NCI-H526 treated with DMSO at 0.1 percent for 48 hours (cell line): ENCODE measurements at regions not wholly inside any gene's neighbourhood (a gene's known extent, or its start where the extent isn't known, plus 50 kb on each side); places are given as distances from the start of the nearest gene placed in this dataset.

Experiments used
- DNase-seq: peaks from one replicate; lab custom pipeline; 2025; lab: John Stamatoyannopoulos, UW

- no peak for DNase-seq
These were observed 383.2 kb upstream of the XYLT1 start for GRCh38 chr16:17853958-17854357.

- DNase-seq = no peak
These were observed 382.4 kb upstream of the XYLT1 start for GRCh38 chr16:17852977-17853702.

DNA sequence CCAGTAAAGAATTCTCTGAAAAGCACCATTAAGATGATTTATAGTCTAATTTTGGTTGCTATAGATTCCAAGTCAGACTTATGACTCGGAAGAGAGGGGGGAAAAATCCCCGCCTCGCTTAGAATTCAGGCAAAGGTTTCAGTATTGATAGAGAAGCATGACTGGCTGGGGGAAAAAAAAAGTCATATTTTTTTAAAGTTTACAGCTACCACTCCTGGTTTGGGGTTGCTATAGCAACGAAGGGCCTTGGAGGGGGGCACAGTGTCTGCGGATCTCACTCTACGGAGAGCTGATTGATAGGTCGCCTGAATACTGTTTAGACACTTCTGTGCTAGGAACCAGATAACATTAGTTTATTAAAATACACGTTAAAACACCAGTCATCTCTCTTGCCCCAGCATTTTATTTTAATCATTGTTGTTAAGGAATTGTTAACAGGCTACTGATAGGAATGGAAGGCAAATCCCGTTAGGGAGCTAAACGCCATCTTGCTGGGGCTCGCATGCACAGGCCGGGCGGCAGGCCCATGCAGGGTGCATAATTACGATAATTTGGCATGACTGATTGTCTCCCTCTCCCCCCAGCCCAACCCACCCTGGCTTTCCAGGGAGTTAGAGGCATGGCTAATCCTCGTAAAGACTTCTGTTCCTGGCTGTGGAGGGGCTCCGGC is 380.0 kb upstream of the XYLT1 start:
- DNase-seq = no peak

GRCh38 chr16:17847234-17847795 is 376.6 kb upstream of the XYLT1 start:
- no peak for DNase-seq

GRCh38 chr16:17846030-17846429 is 375.3 kb upstream of the XYLT1 start:
- DNase-seq = no peak

GRCh38 chr16:17845031-17845430 is 374.3 kb upstream of the XYLT1 start:
- DNase-seq = no peak

GRCh38 chr16:17843905-17844304 is 373.1 kb upstream of the XYLT1 start:
- no peak for DNase-seq

DNA sequence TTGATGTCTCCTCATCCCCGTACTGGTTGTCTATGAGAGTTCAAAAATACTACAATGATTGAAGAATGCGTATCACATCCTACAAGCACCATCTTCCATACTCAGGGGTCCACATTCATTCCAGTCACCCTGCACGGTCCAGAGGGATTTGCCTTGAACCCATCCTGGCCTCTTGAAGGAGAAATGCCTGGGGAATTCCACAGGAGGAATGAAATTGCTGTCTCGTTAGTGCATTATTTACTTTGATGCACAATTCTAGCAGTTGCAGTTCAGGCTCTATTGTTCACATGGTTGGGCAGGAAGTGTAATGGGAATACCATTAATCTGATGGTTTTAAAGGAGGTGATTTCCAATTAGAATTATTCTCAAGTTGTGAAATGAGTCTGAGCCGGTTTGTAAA is 369.1 kb upstream of the XYLT1 start:
- DNase-seq = no peak

DNA sequence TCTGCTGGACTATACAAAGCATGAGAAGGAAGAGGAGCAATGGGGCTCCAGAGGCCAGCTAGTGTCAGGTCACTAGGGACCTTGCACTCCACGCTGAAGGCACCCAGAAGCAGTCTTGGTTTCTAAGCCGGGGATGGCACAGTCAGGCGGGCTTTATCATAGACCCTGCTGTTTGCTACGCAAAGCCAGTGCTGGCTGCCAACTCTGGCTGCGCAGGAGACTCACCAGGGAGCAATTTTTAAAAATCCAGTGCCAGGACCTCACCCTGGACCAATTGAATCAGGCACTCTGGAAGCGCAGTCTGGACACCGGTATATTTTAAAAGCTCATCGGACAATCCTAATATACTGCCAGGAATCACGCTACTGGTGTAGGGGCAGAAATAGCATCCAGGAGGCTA is 368.5 kb upstream of the XYLT1 start:
- DNase-seq = no peak

GRCh38 chr16:17836868-17837602 is 366.3 kb upstream of the XYLT1 start:
- no peak for DNase-seq

DNA sequence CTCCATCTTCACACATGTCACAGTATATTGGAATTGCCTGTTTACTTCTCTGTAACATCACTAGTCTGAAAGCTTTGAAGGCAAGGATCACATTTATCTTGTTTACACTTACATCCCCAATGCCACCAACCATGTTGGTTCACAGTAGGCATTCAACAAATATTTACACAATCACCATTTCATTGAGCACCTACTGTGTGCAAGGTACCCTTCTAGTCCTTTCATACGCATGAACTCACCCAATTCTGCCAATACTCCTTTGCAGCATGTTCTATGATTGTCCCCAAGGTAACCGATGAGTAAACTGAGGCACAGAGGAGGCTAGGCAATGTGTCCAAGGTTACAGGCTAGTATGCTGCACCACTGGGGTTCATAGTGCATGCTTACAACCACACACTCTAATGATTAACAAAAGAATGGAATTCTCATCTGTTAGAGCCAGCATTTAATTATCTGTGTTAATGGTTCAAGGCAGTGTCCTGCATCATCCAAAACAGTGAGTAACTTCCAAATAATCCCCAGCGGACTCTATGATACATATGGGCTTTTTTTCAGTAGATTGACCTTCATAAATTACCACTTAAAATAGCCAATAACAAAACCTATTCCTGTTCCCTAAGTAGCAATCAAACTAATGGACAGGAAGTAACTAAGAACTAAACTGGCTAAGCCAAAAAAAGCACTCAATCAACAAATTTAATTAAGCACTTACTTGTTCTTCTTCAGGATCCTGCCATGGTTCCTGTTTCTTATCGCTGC is 364.5 kb upstream of the XYLT1 start:
- no peak for DNase-seq

DNA sequence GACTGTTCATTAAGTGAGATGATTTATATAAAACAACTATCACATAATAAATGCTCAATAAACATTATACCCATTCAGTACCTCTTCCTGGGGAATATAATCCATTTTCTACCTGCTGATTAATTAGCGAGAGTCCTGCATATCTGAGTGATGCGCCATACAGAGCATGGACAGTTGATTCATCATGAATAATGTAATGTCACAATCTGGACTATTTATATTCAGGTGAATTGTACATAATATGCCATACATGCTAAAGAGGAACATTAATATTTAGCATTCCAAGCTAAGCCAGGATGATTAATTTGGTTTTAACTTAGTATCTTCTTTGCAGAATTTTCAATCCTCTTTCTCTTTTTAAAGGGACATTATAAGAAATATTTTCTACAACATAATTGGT is 362.0 kb upstream of the XYLT1 start:
- no peak for DNase-seq

DNA sequence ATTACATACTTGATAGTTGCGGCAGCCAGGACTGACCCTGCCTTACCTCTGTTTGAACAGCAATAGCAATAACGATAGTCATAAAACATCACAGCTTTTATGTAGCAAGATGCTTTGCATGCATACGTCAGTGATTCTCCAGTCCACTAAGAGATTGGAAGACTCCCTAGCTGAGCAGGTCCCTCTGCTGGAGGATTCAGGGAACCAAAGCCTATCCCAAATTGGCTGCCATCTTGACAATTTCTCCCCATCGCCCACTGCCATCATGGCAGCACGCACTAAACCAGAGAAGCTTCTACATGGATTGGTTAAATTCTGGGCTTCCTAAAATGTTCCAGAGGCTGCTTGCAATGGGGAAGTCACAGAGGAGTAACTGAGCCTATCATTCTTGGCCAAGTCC is 360.6 kb upstream of the XYLT1 start:
- DNase-seq = no peak

- no peak for DNase-seq
These were observed 359.9 kb upstream of the XYLT1 start for GRCh38 chr16:17830651-17831050.

- no peak for DNase-seq
These were observed 359.1 kb upstream of the XYLT1 start for GRCh38 chr16:17829811-17830210.

DNA sequence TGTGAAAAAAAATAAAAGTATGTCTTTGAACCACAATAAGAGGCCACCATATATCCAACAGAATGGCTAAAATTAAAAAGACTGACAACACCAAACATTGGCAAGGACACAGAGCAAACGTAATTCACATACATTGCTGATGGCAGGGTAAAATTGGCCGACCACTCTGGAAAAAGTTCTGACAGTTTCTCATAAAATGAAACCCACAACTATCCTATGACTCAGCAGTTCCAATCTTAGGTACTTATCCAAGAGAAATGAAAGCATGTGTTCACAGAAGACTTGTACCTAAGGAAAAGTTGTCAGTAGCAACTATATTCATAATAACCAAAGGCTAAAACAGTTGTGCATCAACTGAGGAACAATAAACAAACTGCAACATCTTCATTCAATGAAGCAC is 357.3 kb upstream of the XYLT1 start:
- DNase-seq = no peak

DNA sequence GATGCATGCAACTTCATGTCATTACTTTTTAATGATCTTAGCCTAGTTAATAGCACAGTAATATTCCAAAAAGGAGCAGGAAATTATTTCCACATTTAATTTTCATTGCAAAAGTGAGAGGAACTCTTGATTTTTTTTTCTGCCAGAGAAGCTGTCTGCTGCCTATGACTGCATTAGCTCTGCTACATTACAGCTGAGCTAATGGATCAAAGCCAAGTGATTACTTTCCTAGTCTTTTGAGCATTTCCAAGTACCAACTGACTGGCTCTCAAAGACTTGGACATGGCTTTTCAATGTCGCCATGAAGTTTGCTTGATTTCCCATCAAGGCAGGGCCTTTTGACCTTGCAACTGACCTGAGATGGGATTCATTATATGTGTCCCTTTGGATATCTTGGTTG is 356.6 kb upstream of the XYLT1 start:
- no peak for DNase-seq

DNA sequence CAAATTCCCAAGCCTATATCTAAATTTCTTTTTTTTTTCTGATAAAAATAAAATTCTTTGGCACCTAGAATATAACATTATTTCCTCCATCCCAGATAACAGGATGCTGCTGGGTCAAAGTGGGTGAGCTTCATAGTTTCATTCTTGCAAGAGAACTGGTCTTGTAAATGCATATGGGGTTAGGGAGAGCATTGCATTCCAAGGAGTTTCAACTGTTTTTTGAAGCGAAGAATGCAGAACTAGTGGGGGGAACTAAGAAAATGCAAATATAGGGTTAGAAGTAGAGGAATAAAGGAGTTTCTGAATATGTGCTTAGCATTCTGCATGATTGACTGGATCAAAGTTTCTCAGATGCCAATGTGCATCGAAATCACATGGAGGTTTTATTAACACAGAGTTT is 347.2 kb upstream of the XYLT1 start:
- no peak for DNase-seq

- no peak for DNase-seq
These were observed 346.5 kb upstream of the XYLT1 start for GRCh38 chr16:17817260-17817659.

DNA sequence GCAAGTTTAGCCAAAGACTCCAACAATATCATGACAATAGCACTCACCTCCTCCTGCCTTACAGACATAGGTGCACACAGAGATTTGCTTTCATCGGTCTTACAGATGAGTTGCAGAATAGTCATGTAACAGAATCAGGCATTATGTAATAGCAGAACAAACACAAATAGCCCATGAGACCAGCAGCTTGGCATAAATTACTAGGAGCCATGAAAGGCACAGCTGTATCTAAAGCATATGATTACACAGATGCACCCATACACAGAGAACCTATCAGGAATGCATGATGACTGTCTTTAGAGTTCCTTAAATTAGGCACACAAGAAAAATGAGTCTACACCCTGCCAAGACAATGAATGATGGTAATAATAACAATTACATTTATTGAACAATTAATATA is 342.0 kb upstream of the XYLT1 start:
- no peak for DNase-seq

- no peak for DNase-seq
These were observed 334.1 kb upstream of the XYLT1 start for GRCh38 chr16:17804857-17805256.
